Loucy (cell line): ENCODE measurements at regions not wholly inside any gene's neighbourhood (a gene's known extent, or its start where the extent isn't known, plus 50 kb on each side); places are given as distances from the start of the nearest gene placed in this dataset.

Experiments
- CTCF ChIP-seq: fragments of 200-600 bp; sonication (generic); conservative IDR thresholded peaks from 2 replicates; pipeline ENCODE4 v1.5.1; 2014; ENCODE audit warnings: mild to moderate bottlenecking, antibody characterized with exemption, low read length
- EZH2phosphoT487 ChIP-seq: fragments of 200-600 bp; IDR thresholded peaks from 2 replicates; pipeline ENCODE4 v1.6.1; 2018; ENCODE audit warnings: antibody characterized with exemption, mild to moderate bottlenecking, moderate library complexity, borderline replicate concordance

DNA sequence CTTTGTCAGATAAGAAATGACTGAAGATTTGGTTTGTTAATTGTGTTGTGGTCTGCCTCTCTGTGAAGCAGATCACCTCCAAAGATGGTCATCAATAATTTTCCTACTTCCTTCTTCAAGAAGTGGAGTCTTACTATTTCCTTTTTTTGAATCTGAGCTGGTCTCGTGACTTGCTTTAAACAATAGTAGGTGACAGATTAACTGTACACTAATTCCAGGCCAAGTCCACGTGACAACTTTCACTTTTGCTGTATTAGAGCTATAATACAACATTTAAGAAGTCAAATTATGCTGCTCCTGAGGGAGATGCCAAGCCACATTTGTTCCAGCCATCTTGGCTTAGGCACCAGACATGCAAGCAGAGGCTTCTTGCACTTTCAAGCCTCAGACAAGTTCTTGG lies 393.8 kb upstream of the GRID2 start:
- TF ChIP-seq CTCF (no peak), EZH2phosphoT487 (no peak)
